Endodermal cell (in vitro differentiated cells): ENCODE measurements at regions not wholly inside any gene's neighbourhood (a gene's known extent, or its start where the extent isn't known, plus 50 kb on each side); places are given as distances from the start of the nearest gene placed in this dataset.
A peak's percentile ranks its signal among the peaks of the same experiment; 100 is the strongest.

ENCODE experiments used
- DNase-seq: peaks from one replicate; pipeline ENCODE4 v3.0.0-alpha.2; 2017
- H3K27ac ChIP-seq: 2 replicates; pipeline ENCODE4 v1.5.1; 2013; ENCODE audit warnings: mild to moderate bottlenecking, low read depth, low read length, moderate library complexity
- H3K27me3 ChIP-seq: 2 replicates; pipeline ENCODE4 v1.6.1; 2013; ENCODE audit warnings: mild to moderate bottlenecking, low read length, moderate library complexity; ENCODE audit not compliant: insufficient read depth, control insufficient read depth, poor library complexity, severe bottlenecking
- H3K36me3 ChIP-seq: 2 replicates; pipeline ENCODE4 v1.7.0; 2013; ENCODE audit warnings: mild to moderate bottlenecking, low read length, moderate library complexity; ENCODE audit not compliant: control insufficient read depth, insufficient read depth
- H3K4me1 ChIP-seq: one replicate; pipeline ENCODE4 v1.7.0; 2013; ENCODE audit warnings: low read length; ENCODE audit not compliant: control insufficient read depth, insufficient read depth
- H3K4me3 ChIP-seq: 2 replicates; pipeline ENCODE4 v1.5.1; 2013; ENCODE audit warnings: mild to moderate bottlenecking, low read length, moderate library complexity
- H3K9ac ChIP-seq: 2 replicates; pipeline ENCODE4 v1.6.1; 2013; ENCODE audit warnings: mild to moderate bottlenecking, low read length, moderate library complexity; ENCODE audit not compliant: poor library complexity, severe bottlenecking; ENCODE audit errors: extremely low read depth
- H3K9me3 ChIP-seq: 2 replicates; pipeline ENCODE4 v1.6.1; 2013; ENCODE audit warnings: mild to moderate bottlenecking, low read length, moderate library complexity; ENCODE audit not compliant: control insufficient read depth
- H3K27ac Mint-ChIP-seq: 2 replicates; pipeline ENCODE4 v1.8.0; 2020; ENCODE audit warnings: mixed read lengths
- H3K27me3 Mint-ChIP-seq: 2 replicates; pipeline ENCODE4 v1.8.0; 2021; ENCODE audit warnings: mild to moderate bottlenecking, mixed read lengths; ENCODE audit not compliant: insufficient read depth
- H3K36me3 Mint-ChIP-seq: 2 replicates; pipeline ENCODE4 v1.8.0; 2020; ENCODE audit warnings: low read depth, mixed read lengths
- H3K4me1 Mint-ChIP-seq: 2 replicates; pipeline ENCODE4 v1.8.0; 2020; ENCODE audit warnings: mixed read lengths
- H3K4me3 Mint-ChIP-seq: 2 replicates; pipeline ENCODE4 v1.8.0; 2020; ENCODE audit warnings: mild to moderate bottlenecking, moderate library complexity, mixed read lengths
- H3K9me3 Mint-ChIP-seq: 2 replicates; pipeline ENCODE4 v1.8.0; 2020; ENCODE audit warnings: mild to moderate bottlenecking, mixed read lengths
- CTCF ChIP-seq: fragments of 200-600 bp; sonication (generic); conservative IDR thresholded peaks from 2 replicates; pipeline ENCODE4 v1.5.0; 2021; ENCODE audit warnings: antibody characterized with exemption, mild to moderate bottlenecking
- WGBS, 2 experiments: methylation state at CpG; one replicate each; pipeline versions ENCODE4 v1.1.5 to v1.1.7; 2013; ENCODE audit warnings: missing lambda C conversion rate in 2 of 2, mixed read lengths in 1 of 2; ENCODE audit not compliant: insufficient coverage in 1 of 2, insufficient read length in 1 of 2; 5-methylcytosine and 5-hydroxymethylcytosine counted together

GRCh38 chr5:162282191-162282590 is 214.6 kb downstream of the GABRG2 start:
- no peaks in the 10 kb centered on the region for H3K27me3 ChIP-seq
- peak overlapping the region; percentile 88 for H3K27ac Mint-ChIP-seq
- H3K9me3 ChIP-seq = no peaks in the 10 kb centered on the region
- H3K4me3 Mint-ChIP-seq = no peak overlapping the region
- H3K27me3 Mint-ChIP-seq = no peaks in the 10 kb centered on the region
- peaks cover 2% of the 10 kb centered on the region for H3K9me3 Mint-ChIP-seq
- no peak for DNase-seq
- peak overlapping the region; percentile 44 for H3K4me3 ChIP-seq
- H3K36me3 Mint-ChIP-seq = peaks cover 29% of the 10 kb centered on the region
- peak overlapping the region; percentile 1 for H3K9ac ChIP-seq
- peaks cover 21% of the 10 kb centered on the region for H3K4me1 ChIP-seq
- H3K4me1 Mint-ChIP-seq = peaks cover 74% of the 10 kb centered on the region
- TF ChIP-seq CTCF = no peak
- 88% methylated on average over 1 of the region's 1 CpG; no CpG with 5 or more reads in 1 of the 2 experiments for WGBS, 2 experiments
- no peak overlapping the region for H3K27ac ChIP-seq
- H3K36me3 ChIP-seq = peaks cover 4% of the 10 kb centered on the region

DNA sequence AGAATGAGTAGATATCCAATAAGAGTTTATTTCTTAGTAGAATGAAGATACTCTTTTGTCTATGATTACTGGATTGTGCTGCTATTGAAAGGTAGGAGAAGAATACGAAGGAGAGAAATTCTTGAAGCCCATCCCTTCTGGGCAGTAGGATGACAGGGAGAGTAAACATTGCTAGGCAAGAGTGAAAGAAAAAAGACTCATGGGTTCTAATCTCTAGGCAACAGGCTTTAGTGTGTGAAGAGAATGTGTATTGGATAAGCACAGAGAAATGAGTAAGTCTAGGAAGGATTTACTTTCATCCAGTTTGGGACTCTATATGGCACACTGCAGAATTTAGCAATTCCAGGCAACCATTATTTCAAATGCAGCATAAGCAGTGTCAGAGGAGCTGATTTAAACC is 216.0 kb downstream of the GABRG2 start:
- Mint-ChIP-seq H3K27me3 (no peaks in the 10 kb centered on the region), H3K4me1 (peaks cover 73% of the 10 kb centered on the region), H3K27ac (peak overlapping the region; percentile 88), H3K4me3 (no peak overlapping the region), H3K36me3 (peaks cover 16% of the 10 kb centered on the region), H3K9me3 (peaks cover 2% of the 10 kb centered on the region)
- peak overlapping the region; percentile 48 for H3K9ac ChIP-seq
- no peak for DNase-seq
- H3K4me1 ChIP-seq = peaks cover 21% of the 10 kb centered on the region
- no peak for TF ChIP-seq CTCF
- H3K9me3 ChIP-seq = no peaks in the 10 kb centered on the region
- H3K4me3 ChIP-seq = peak overlapping the region; percentile 43
- 33 to 38% methylated on average over 1 of the region's 1 CpG for WGBS, 2 experiments
- no peaks in the 10 kb centered on the region for H3K27me3 ChIP-seq
- H3K36me3 ChIP-seq = no peaks in the 10 kb centered on the region
- peak overlapping the region; percentile 20 for H3K27ac ChIP-seq

DNA sequence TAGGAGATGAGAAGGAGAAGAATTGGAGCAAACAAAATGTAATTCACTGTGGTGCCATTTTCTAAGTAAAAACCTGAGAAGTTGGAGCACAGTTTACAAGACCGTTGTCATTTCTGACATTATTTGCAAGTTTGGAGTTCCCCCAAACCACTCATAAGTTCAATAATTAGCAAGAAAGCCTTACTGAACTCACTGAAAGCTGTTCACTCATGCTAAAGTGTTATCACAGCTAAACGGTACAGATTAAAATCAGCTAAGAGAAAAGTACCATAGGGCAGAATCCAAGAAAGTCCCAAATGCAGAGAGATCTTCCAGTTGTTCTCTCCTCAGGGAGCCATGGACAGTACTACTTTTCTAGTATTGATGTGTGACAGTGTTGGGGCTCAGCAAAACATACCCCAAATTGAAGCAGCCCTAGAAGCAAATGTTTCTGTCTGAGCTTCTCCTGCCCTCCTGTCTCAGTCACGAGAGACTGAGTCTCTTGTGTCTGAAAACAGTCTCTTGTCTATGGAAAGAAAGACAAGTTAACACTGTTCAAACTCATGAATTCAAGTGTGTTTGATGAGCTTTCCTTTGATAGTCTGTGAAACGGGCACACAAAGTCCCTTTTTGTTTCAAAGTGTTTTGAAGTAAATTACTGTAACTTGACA is 221.2 kb downstream of the GABRG2 start:
- Mint-ChIP-seq H3K9me3 (peaks cover 7% of the 10 kb centered on the region), H3K27ac (no peak overlapping the region), H3K27me3 (no peaks in the 10 kb centered on the region), H3K4me1 (peaks cover 42% of the 10 kb centered on the region), H3K36me3 (peaks cover 4% of the 10 kb centered on the region), H3K4me3 (no peak overlapping the region)
- Histone ChIP-seq H3K4me3 (no peak overlapping the region), H3K27ac (no peak overlapping the region), H3K36me3 (no peaks in the 10 kb centered on the region), H3K9me3 (peaks cover 7% of the 10 kb centered on the region), H3K27me3 (no peaks in the 10 kb centered on the region), H3K4me1 (peaks cover 8% of the 10 kb centered on the region), H3K9ac (no peak overlapping the region)
- WGBS, 2 experiments = 86 to 90% methylated on average over 2 to 4 of the region's 4 CpGs
- no peak for DNase-seq
- no peak for TF ChIP-seq CTCF
